NOMO-1 treated with dmso at 0.1 percent for 144 hours (cell line): ENCODE measurements at regions not wholly inside any gene's neighbourhood (a gene's known extent, or its start where the extent isn't known, plus 50 kb on each side); places are given as distances from the start of the nearest gene placed in this dataset.

ENCODE experiments used
- DNase-seq: peaks from one replicate; lab custom pipeline; 2025; ENCODE audit not compliant: unreplicated experiment; lab: John Stamatoyannopoulos, UW

GRCh38 chr5:4254736-4255135 lies 659.1 kb downstream of the IRX1 start:
- DNase-seq: no peak

DNA sequence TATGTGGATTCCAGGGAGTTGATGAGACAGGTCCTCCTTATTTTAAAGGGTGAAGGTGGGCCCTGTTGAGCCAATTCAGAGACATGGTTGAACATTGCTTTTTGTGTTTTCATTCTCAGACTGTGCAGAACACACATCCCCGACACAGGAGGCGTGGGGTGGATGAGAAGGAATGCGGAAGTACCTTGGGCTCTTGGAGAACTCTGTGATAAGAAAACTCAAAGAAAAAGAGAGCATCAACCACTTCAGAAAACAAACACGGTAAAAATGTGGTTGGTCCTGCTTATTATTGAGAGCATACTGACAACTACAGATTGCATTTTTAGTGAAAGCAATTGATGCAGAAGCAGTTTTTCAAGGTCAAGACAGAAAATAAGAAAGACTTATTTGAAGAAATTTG lies 659.8 kb downstream of the IRX1 start:
- DNase-seq: no peak

DNA sequence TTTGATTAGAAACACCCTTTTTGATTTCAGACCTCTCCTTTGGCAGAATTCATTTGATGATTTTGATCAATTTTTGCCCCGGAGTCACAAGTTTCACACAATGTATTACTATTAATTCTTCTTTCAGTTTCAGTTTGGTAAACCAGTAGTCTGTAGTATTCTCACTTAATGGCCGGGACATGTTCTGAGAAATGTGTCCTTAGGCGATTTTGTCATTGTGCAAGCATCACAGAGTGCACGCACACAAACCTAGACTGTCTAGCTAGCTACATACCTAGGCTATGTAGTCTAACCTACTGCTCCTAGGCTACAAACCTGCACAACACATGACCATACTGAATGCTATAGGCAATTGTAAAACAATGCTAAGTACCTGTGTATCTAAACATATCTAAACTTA lies 662.5 kb downstream of the IRX1 start:
- DNase-seq: no peak

DNA sequence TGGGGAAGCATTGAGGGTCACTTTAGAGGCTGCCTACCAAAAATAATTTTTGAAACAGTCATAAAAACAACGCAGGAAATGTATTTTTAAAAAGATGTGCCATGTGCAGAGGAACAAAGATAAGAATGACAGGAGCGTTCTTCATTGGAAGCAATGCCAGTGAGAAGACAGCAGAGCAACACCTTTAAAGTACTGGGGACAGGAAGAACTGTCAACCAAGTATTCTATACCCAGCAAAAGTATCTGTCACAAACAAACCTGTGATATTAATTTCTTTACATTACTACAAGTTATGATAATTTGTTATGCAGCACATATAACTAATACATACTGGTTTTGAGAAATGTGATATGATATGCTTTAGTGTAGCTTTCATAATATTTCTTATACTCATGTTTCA lies 675.6 kb downstream of the IRX1 start:
- no peak for DNase-seq

GRCh38 chr5:4275232-4275631 lies 679.6 kb downstream of the IRX1 start:
- DNase-seq: no peak

DNA sequence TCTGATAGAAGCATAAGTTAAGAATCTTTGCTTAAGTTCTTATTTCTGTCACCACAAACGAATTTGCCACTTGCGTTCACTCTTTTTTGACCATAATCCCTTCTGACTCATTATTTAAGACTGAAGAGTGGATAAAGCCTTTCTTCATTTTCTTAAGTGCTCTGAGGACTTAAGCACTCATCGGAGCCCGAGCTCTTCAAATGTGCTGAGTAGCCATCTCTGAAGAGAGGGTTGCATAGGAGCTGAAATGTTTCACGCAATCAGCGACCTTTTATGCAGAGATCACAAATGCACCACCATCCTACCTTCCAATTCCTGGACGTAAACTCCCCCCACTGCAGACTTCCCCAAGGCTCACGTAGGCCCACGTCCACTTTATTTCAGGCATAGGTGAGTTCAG lies 699.2 kb downstream of the IRX1 start:
- DNase-seq: no peak

GRCh38 chr5:4295663-4296339 lies 700.2 kb downstream of the IRX1 start:
- DNase-seq: peak; percentile 42

DNA sequence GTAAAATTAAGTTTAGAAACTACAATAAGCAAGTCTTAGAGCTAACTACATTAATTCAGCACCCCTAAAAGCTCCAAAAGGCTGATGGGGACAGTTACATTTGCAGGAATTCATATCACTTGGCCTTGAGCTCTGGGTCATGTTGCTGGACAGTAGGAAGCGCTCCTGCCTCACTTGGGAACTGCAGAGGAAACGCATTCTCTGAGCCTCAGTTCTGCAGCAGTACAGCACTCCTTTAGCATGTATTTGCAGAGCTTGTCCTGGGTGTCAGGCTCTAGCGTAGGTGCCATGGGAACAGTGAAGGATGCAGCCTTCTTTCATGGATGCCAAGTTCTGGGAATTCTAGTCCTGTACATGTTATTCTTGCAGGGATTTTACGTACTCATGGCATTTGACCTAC lies 710.4 kb downstream of the IRX1 start:
- no peak for DNase-seq

GRCh38 chr5:4309026-4309425 lies 713.4 kb downstream of the IRX1 start:
- DNase-seq: no peak

DNA sequence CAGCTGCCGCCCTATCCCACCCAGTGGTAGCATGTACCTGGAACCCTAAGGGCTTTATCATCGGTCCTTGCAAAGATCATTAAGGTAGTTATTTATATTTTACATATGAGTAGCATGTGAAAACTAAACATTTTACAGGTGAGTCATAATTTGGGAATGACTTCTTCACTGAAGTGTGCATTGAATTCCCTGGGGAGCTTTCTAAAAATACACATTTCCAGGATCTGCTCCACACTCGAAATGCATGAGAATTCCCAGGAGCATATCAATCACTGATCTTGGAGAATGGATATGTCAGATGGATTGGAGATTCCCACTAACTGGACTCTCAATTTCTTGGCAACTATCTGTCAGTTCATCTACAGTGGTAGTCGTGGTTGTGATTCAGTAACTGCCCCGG lies 717.5 kb downstream of the IRX1 start:
- DNase-seq: no peak

DNA sequence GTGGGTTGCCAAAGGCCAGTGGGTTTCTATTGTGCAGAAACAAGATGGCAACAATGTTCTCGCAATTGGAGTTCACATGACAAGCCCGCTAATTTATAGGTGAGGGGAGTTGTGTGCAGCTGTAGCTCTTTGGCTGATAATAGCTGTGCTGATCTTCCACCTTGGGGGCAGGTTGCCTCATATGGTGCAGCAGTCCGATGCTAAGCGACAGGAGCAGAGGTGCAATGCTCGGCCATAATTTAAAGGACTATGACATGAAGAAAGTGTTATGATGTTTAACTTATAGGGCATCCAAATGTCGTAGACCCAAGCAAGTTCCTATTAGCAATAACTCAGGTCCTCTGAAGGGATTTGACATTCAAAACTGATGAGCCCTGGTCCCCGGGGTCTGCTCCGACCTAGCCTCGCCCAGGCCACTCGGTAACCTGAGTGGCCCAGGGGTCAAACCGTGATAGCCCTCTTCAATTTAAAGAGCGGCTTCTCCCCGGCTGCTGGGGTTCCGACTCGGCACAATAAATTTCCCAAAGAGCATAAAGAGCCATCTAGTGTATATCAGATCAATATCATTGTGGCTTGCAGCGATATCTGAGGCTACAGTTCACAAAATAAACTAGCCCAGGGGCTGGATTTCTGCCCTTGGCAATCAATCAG lies 724.0 kb downstream of the IRX1 start:
- no peak for DNase-seq

- no peak for DNase-seq
Measured at GRCh38 chr5:4330327-4330726, 734.7 kb downstream of the IRX1 start.

DNA sequence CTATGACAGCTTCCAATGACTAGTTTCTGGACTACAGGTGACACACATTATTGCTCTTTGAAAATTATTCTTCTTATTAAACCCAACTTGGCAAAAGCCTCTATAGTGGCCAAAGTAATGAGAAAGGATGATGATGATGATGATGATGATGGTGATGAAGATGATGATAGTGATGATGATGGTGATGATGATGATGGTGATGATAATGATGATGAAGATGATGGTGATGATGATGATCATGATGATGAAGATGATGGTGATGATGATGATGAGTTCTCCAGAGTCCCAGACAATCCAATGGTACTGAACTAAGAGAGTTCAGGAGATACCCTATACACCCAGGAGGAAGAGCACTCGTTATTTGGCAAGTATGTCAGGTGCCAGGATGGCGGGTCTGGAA lies 739.4 kb downstream of the IRX1 start:
- DNase-seq: no peak

GRCh38 chr5:4337519-4337918 lies 741.9 kb downstream of the IRX1 start:
- DNase-seq: no peak

DNA sequence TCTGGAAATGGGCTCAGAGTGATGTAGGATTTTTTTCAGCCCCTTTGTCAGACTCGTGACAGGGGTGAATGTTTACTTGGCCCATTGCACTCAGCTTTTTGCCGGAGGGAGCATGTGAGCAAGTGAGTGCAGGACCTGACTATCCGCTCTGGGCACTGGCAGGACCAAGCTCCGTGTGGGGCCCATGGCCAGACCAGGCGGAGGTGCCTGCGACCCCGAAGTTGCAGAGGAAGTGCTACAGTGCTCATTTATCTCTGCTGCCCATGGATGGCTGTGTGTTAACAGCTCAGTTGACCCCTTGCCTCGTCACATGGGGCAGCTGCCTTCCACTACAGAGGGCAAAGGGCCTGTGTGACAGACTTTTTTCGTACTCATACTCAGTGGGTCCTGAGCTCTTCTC lies 744.3 kb downstream of the IRX1 start:
- no peak for DNase-seq

GRCh38 chr5:4345850-4346249 lies 750.2 kb downstream of the IRX1 start:
- DNase-seq: no peak

DNA sequence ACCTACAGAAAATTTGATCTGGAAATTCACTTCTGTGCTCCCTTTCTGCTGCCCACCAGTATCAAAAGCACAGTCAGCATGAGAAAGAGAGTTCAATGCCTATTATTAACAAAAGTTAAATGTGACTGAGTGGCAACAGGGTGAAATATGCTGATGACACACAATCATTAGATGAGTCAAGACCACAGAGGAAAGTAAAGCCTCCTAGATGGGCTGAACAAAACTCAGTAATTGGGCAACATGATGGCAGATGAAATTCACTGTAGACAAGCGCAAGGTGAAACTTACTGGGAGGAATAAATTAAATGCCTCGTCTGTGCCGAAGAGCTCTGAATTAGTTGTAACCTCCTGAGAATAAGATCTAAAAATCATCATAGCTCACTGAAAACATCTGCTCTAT lies 752.8 kb downstream of the IRX1 start:
- DNase-seq: peak; percentile 86

DNA sequence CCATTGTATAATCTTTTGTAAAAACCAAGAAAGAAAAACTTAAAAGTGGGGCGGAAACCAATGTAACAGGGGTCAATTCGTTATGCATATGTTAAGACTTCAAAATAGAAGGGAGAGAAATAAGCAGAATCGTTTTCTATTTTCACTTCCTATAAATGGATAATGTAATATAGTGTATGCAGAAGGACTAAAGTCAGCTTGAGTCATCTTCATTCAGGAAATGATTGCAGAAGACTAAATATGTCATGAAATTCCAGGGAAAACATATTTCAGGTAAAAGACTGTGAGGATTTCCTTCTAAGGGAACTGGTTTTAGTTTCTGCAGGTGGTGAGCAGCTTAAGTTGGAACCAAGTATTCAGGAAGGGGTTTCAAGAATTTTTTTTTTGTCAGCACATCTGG lies 753.3 kb downstream of the IRX1 start:
- peak; percentile 21 for DNase-seq

DNA sequence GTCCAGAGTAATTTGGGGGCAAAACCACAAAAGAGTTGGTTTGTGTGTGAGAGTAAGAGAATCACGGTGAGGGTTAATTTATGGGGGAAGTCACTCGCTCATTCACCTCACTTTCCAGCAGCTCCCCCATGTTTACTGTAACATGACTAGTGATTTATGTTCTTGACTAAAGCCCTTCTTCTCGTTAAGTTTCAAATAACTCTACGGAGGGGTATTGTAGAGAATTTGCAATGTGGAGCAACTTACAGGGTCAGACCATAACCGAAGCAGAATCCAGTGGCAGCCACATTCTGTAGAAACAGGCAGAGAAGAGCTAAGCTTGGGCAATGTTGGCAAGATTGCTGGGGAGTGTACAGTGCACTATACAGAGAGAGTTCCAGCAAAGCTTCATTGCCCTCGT lies 760.6 kb downstream of the IRX1 start:
- no peak for DNase-seq

DNA sequence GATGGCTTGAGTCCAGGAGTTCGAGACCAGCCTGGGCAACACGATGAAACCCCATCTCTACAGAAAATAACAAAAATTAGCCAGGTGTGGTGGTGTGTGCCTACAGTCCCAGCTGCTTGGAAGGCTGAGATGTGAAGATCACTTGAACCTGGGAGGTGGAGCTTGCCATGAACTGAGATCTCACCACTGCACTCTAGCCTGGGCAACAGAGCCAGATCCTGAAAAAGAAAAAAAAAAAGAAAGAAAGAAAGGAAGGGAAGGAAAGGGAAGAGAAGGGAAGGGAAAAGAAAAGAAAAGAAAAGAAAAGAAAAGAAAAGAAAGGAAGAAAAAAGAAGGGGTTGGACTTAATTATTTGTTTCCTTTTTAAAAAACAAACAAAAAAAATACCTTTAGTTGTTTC lies 764.2 kb downstream of the IRX1 start:
- no peak for DNase-seq

DNA sequence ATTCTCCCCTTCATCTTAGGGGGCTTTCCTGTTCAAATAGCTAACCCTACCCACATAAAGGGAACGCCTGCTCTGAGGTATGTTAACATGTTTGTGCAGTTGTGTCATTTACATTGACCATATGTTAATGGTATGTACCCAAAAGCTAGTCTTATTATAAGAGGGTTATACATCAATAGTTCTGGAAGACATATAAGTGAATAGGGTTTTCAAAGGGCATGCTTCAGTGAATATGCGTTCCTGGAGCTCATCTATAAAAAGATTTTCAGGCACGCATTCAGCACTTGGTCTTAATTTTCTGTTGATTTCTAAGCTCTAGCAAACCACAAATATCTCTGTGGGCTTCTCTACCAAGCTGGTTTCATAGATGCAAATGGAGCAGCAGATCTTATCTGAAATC lies 766.1 kb downstream of the IRX1 start:
- DNase-seq: no peak

DNA sequence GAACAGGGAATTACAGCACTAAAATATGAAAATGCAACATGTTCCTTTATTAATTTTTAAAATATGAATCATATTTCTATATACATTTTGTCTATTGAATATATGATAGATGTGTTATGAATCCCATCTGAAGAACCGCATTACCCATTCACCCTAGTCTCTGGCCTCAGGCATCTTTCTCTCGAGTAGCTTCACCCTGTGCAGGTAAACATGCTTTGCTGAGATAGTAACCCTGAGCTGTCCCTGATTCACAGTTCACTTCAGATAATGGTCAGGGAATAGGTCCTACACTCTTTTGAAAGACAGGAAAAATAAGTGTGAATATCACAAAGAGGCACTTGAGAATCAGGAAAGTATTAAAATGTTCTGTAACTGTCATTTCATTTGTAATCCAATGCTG lies 766.8 kb downstream of the IRX1 start:
- DNase-seq: no peak

GRCh38 chr5:4363045-4363444 lies 767.4 kb downstream of the IRX1 start:
- no peak for DNase-seq
